GM19043 (cell line): ENCODE measurements at regions not wholly inside any gene's neighbourhood (a gene's known extent, or its start where the extent isn't known, plus 50 kb on each side); places are given as distances from the start of the nearest gene placed in this dataset.

Experiments
- ATAC-seq: cut with Tn5 transposase; IDR thresholded peaks from one replicate; pipeline ENCODE4 v1.9.1; 2021; ENCODE audit warnings: low read depth; ENCODE audit not compliant: unreplicated experiment

GRCh38 chr6:100269189-100269588 lies 195.5 kb downstream of the SIM1 start:
- no peak for ATAC-seq

DNA sequence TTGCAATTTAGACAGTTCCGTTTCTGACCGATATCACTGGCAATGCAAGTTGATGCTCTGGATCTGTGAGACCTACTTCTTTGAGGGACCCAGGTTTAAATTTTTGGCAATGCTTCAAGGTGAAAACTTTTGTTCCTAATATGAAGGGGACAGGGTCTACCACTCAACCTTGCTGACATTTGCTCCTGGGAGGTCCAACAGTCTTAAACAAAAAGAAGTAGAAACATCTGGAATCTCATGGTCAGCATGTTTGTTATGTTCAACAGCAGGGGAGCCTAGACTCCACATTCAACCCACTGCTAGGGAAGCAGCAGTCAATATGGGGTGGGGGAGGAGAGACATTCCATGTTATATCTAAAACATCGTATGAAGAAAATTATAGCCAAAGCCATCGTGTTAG lies 196.4 kb downstream of the SIM1 start:
- no peak for ATAC-seq

DNA sequence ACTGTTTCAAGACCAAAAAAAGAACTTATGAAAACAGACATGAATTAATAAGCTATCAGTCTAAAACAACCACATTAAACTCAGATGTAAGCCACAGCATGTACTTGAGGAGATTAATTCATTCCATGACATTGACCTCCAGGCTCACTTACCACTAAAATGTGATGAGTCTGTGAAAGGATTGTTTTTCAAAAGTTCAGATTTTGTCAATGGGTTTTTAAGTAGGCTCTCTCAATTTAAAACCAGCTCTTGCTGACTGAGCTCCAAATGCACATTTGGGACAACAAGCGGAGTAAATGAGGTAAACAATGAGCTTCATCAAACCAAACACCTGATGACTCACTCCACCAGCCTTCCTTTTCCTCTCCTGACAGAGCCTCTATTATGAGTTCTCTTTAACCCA lies 197.0 kb downstream of the SIM1 start:
- no peak for ATAC-seq

DNA sequence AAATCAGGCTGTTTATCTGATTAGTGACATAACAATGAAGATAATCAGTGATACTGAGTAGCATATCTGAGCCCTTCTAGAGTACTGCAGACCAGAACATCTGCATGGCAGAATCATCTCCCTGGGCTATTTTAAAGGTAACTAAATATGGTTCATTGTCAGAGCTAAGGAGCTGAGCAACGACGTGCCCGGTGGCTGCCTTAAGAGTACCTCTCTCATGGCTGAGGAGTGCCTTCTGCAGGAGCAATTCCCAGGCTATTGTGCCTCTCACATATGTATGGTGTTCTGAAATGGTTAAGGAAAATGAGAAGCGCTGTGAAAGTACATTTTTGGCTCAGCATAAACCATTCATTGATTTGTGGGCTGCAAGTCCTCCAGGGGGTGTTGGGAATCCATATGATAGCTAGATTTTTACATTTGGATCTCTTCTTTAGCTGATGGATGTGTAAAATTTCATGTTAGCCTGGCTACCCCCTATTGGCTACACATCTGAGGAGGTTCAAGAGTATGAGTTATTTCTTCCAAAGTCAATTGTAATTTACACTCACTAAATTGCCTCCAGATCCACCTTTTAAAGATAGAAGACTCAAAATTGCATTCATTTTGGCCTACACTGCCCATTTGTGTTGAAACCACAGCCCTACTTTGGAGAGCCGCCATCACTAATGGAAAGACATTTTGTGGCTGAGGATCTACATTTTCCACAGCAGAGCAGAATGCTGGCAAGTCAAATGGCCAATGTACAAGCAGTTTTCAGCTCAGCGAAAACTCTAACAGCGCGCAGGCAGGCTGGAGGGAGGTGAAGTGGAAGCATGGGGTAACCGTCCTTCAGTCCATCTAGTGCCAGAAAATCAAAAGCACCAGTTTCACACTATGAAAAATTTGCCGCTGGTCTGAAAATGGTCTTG lies 198.0 kb downstream of the SIM1 start:
- ATAC-seq = no peak

GRCh38 chr6:100262086-100262485 lies 202.6 kb downstream of the SIM1 start:
- ATAC-seq = no peak

GRCh38 chr6:100261486-100261885 lies 203.2 kb downstream of the SIM1 start:
- ATAC-seq = no peak

- no peak for ATAC-seq
These were observed 204.1 kb downstream of the SIM1 start for GRCh38 chr6:100260584-100260983.

DNA sequence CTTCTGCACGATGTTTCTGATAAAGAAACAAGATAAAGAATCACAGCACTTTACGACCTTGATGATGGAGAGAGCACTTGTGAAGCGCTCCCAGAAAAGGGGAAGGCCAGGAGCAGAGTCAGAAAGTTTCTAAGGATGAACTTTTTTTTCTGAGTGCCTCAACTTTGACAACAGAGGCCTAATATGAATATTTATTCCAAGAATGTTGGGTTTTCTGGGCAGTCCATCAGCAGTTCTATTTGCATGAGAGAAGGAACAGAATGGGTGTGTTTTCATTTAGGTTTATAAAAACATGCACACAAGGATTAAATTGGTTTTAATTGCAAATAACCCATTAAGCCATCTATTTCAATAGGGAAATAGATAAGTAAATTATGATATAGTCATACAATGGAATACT lies 204.9 kb downstream of the SIM1 start:
- ATAC-seq = no peak

DNA sequence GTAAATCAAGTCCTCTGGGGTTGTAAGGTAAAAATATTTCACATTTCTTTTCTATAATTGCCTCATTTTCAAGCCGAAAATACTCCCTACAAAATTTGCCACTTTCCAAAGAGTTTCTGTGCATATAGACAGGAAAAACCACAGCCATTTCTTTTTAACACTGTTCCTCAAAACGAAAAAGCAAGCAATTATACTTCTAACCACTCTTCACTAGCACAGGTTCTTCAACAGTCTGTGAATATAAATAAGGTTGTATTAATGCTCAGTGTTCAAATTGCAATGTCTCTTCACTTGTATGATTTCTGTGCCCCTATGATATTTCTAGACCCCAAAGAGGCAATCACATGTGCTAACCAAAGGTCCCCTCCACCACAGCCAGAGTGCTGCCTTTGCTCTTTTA lies 206.0 kb downstream of the SIM1 start:
- ATAC-seq = no peak

GRCh38 chr6:100257793-100258395 lies 206.8 kb downstream of the SIM1 start:
- peak; percentile 82 for ATAC-seq

DNA sequence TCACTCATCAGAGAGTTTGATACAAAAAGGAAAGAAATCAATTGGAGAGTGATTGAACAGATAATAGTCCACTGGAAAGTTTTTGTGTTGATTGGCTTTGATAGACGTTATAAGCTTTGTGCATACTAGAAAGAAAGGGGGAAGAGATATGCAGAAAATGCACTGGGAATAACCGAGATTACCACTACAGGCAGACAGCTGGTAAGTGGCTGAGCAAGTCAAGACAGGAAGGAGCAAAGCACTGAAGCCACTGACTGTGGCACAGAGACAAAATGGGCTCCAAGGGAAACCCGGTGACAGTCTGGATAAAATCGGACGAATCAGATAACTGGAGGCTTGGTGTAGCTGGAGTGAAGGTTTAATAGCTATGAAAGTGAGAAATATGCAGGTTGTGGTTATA lies 209.0 kb downstream of the SIM1 start:
- ATAC-seq = no peak

GRCh38 chr6:100247123-100247522 lies 217.6 kb downstream of the SIM1 start:
- no peak for ATAC-seq

DNA sequence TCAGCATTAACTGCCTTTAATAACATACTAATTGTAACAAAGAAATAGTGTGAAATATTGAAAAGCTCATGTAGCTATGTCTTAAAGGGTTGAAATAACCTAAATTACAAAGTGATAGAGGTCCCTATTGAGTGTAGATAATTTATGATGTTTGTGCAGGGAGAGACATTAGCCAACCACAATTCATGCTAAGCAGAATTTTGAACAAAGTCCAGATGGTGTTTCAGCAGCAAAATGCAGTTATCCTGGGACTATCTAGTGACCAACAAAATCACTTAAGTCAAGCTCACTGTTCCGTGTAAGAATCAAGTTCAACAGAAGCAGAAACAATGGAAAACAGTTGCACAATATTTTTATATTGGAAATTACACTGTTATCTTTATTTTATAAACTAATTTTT lies 218.5 kb downstream of the SIM1 start:
- ATAC-seq = no peak

DNA sequence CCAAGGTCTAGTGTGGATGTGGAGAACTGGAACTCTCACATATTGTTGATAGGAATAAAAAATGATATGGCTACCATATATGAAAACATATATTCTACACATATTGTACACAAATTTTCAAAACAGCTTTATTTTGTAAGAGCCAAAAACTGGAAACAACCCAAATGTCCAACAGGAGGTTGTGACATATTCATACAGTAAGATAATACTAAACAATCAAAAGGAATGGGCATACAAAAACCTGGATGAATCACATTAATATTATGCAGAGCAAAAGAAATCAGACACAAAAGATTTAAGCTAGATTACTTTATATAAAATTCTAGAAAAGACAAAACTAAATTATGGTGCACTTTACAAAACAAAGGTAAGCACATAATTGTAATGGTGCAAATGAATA lies 223.9 kb downstream of the SIM1 start:
- no peak for ATAC-seq

DNA sequence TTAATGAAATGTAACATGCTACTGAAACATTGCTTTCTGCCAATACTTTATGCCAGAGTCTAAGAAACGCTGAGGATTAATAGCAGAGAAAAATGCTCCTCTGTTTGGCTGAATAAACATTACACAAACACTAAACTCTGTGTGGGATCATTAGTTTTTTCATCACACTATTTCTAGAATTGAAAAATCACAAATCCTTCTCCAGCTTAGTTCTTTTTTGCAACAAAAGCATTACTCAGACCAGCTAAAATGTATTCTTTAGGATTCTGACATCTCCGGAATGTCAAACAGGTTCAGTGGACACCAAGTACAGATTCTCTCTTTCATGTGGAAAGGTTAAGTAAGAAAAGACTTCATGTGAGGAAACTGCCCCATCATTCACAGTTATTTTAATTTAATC lies 226.9 kb downstream of the SIM1 start:
- no peak for ATAC-seq

DNA sequence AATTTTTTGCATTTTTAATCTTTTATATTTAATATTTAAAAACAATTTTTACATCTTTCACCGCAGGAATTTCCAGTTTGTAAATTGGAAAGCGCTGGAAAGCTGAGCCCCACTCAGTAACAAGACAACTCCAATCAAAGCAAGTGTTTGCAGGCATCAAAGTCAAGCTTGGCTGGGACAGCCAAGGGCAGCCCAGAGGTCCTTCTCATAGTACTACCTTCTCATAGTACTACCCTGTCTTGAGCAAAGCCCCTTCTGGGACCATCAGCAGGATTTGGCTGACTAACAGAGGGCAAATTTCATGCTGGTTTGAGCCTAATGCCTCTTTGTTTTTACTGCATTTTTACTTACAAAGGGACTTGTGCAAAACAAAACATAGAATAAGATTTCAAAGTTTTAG lies 228.3 kb downstream of the SIM1 start:
- ATAC-seq = no peak

GRCh38 chr6:100235631-100236030 lies 229.1 kb downstream of the SIM1 start:
- no peak for ATAC-seq

GRCh38 chr6:100234625-100235024 lies 230.1 kb downstream of the SIM1 start:
- ATAC-seq = no peak

DNA sequence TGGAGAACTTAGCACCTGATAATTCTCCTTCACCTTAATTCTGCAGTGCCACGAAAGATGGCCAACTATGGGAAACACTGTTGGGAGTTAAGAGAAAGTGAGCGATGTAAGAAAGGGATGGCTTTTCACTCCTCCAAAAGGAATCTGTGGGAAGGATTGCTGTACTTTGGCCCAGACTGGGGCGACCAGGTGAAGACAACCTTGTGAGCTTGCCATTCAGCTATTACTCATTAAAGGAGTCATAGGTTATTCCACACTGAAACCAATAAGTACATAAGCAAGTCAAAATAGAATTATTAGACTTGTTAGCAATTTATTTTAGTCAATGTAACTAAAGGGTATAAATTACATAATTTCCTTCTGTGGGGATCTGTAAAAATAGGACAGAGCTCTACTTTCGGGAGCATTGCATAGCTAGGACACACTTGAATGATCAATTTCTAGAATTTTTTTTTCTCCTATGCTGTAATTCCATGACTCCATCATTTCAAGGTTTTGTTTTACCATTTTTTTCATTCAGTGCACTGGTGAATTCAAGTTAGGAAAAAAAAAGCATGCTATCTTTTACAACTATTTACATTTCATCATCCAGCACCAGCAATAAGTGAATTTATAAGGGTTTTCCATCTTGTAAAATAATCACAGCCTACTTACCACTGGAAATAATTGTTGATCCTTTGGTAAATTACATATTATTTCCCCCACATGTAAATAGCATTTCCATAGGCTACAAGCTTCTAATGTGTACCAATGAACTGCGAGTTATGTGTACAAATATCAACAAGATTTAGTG lies 231.7 kb downstream of the SIM1 start:
- no peak for ATAC-seq

GRCh38 chr6:100230953-100231316 lies 233.8 kb downstream of the SIM1 start:
- ATAC-seq = no peak

GRCh38 chr6:100230115-100230952 lies 234.4 kb downstream of the SIM1 start:
- no peak for ATAC-seq
